Osteocyte (in vitro differentiated cells): ENCODE measurements at regions not wholly inside any gene's neighbourhood (a gene's known extent, or its start where the extent isn't known, plus 50 kb on each side); places are given as distances from the start of the nearest gene placed in this dataset.

Experiments
- DNase-seq: peaks from one replicate; pipeline ENCODE4 v3.0.0; 2021; ENCODE audit warnings: mixed read lengths; ENCODE audit not compliant: unreplicated experiment; ENCODE audit errors: extremely low spot score
- H3K27ac Mint-ChIP-seq: one replicate; pipeline ENCODE4 v1.8.0; 2021; ENCODE audit warnings: mild to moderate bottlenecking, mixed read lengths; ENCODE audit not compliant: unreplicated experiment
- H3K27me3 Mint-ChIP-seq: one replicate; pipeline ENCODE4 v1.8.0; 2021; ENCODE audit warnings: mixed read lengths; ENCODE audit not compliant: unreplicated experiment
- H3K36me3 Mint-ChIP-seq: one replicate; pipeline ENCODE4 v1.8.0; 2021; ENCODE audit warnings: mixed read lengths; ENCODE audit not compliant: unreplicated experiment
- H3K4me1 Mint-ChIP-seq: one replicate; pipeline ENCODE4 v1.8.0; 2021; ENCODE audit warnings: mixed read lengths; ENCODE audit not compliant: unreplicated experiment
- H3K4me3 Mint-ChIP-seq: one replicate; pipeline ENCODE4 v1.8.0; 2021; ENCODE audit warnings: mild to moderate bottlenecking, moderate library complexity, mixed read lengths; ENCODE audit not compliant: unreplicated experiment
- H3K9me3 Mint-ChIP-seq: one replicate; pipeline ENCODE4 v1.8.0; 2021; ENCODE audit warnings: mixed read lengths; ENCODE audit not compliant: unreplicated experiment
- CTCF ChIP-seq: fragments of 200-600 bp; sonication (generic); IDR thresholded peaks from 2 replicates; pipeline ENCODE4 v1.5.0; 2021; ENCODE audit warnings: antibody characterized with exemption, mild to moderate bottlenecking, moderate library complexity

DNA sequence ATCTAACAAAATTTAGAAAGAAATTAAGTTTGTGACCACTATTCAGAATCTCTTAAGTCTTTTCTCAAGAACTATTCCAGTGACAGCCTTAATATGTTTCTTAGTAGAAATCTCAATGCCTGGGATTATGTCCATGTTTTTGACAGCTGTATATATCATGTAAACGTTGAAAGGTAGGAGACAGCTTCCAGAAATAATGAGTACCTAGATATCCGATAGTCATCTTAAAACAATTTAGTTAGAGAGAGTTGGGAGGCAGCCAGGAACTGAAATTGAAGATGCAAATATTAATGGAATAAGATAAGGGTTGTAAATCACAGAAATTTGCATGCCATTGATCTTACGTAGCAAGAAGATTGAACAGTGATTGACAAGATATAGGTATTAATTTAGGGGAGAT lies 955.2 kb downstream of the JRKL start:
- Mint-ChIP-seq H3K4me1 (no peaks in the 10 kb centered on the region), H3K36me3 (no peaks in the 10 kb centered on the region), H3K9me3 (no peaks in the 10 kb centered on the region), H3K4me3 (no peak overlapping the region), H3K27ac (no peak overlapping the region), H3K27me3 (peaks cover 30% of the 10 kb centered on the region)
- TF ChIP-seq CTCF = no peak
- no peak for DNase-seq

- Mint-ChIP-seq H3K27ac (no peak overlapping the region), H3K4me1 (no peaks in the 10 kb centered on the region), H3K4me3 (no peak overlapping the region), H3K27me3 (peaks cover 37% of the 10 kb centered on the region), H3K9me3 (no peaks in the 10 kb centered on the region), H3K36me3 (no peaks in the 10 kb centered on the region)
- no peak for DNase-seq
- no peak for TF ChIP-seq CTCF
These were observed 959.4 kb downstream of the JRKL start for GRCh38 chr11:97349201-97349600.

GRCh38 chr11:97351939-97352338 lies 962.1 kb downstream of the JRKL start:
- DNase-seq = no peak
- Mint-ChIP-seq H3K4me3 (no peak overlapping the region), H3K4me1 (no peaks in the 10 kb centered on the region)

GRCh38 chr11:97354026-97354425 lies 964.2 kb downstream of the JRKL start:
- Mint-ChIP-seq H3K9me3 (no peaks in the 10 kb centered on the region), H3K27ac (no peak overlapping the region), H3K36me3 (no peaks in the 10 kb centered on the region), H3K27me3 (peaks cover 24% of the 10 kb centered on the region), H3K4me3 (no peak overlapping the region), H3K4me1 (no peaks in the 10 kb centered on the region)
- no peak for TF ChIP-seq CTCF
- DNase-seq = no peak

More at GRCh38 chr11:97351939-97352338, 962.1 kb downstream of the JRKL start:
- no peak for TF ChIP-seq CTCF
- peaks cover 28% of the 10 kb centered on the region for H3K27me3 Mint-ChIP-seq
- H3K27ac Mint-ChIP-seq = no peak overlapping the region
- H3K36me3 Mint-ChIP-seq = no peaks in the 10 kb centered on the region
- H3K9me3 Mint-ChIP-seq = no peaks in the 10 kb centered on the region

DNA sequence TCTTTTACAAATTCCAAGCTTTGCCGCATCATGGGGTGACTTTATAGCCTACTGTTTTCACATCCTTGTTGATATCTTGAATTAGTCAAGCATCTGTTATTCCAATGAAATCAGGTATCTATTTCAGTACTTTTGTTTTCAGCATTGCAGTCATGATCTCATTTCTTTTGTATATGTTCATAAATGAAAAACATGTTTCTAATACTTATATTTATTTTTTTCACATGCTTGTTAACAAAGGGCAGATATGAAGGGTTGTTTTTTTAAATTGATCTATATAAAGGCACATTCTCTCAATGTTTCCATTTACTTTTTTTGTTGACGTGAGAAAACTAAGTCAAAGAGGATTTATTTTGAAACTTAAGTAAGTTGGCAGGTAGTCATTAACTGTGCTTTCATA lies 964.8 kb downstream of the JRKL start:
- Mint-ChIP-seq H3K9me3 (no peaks in the 10 kb centered on the region), H3K36me3 (no peaks in the 10 kb centered on the region), H3K4me1 (no peaks in the 10 kb centered on the region), H3K4me3 (no peak overlapping the region), H3K27me3 (peaks cover 22% of the 10 kb centered on the region), H3K27ac (no peak overlapping the region)
- DNase-seq = no peak
- no peak for TF ChIP-seq CTCF
